ENCODE measurements at regions not wholly inside any gene's neighbourhood (a gene's known extent, or its start where the extent isn't known, plus 50 kb on each side); places are given as distances from the start of the nearest gene placed in this dataset.
A peak's percentile ranks its signal among the peaks of the same experiment; 100 is the strongest.

DNA sequence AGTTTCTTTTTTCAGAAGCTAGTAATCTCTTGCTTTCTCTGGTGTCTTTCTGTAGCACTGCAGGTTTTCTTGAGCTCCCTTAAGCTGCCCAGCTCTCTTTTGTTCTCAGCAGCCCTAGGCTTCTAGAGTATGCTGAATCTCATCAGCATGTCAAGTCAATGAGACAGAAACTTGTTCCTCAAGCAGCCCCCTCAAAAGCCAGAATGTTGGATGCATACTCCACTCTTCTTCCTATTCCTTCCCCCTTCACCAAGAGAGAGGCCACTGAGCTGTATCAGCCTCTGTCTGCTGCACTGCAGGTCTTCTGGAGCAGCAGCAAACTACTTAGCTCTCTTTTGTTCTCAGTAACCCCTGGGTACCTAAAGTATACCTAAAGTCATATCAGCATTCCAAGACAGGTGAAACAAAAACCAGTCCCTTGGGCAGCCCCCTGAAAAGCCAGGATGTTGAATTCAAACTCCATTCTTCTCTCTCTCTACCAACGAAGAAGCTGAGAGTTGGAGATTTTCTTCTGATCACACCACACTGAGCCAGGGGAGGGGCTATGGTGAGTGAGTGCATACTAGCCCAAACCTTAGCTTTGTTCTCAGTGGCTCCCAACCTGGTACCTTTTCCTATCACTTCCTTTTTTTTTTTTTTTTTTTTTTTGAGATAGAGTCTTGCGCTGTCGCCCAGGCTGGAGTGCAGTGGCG is 73.3 kb upstream of the WAC start (continued):
- TF ChIP-seq, protein P1, sequence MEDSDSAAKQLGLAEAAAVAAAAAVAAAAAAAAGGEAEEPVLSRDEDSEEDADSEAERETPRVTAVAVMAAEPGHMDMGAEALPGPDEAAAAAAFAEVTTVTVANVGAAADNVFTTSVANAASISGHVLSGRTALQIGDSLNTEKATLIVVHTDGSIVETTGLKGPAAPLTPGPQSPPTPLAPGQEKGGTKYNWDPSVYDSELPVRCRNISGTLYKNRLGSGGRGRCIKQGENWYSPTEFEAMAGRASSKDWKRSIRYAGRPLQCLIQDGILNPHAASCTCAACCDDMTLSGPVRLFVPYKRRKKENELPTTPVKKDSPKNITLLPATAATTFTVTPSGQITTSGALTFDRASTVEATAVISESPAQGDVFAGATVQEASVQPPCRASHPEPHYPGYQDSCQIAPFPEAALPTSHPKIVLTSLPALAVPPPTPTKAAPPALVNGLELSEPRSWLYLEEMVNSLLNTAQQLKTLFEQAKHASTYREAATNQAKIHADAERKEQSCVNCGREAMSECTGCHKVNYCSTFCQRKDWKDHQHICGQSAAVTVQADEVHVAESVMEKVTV (CRISPR knock-in tag; IDR thresholded peaks at IDR 0.05) = no peak
- TF ChIP-seq BCL6 (CRISPR knock-in tag; IDR thresholded peaks at IDR 0.05) (no peak), NFE2L1 (tag; IDR thresholded peaks at IDR 0.05; ENCODE audit: borderline replicate concordance, low read depth) (no peak), HMGXB4 (CRISPR knock-in tag; IDR thresholded peaks at IDR 0.05) (no peak), ZFPM2 (CRISPR knock-in tag; IDR thresholded peaks at IDR 0.05) (no peak)

DNA sequence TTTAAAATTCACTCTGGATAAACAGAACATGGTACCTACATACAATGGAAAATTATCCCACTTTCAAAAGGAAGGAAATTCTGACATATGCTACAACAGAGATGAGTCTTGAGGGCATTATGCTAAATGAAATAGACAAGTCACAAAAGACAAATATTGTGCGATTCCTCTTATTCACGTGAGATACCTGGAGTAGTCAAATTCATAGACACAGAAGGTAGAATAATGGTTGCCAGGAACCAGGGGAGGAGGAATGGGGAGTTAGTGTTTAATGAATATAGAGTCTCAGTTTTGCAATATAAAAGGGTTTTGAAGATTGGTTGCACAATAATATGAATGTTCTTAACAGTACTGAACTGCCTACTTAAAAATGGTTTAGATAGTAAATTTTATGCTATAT is 69.8 kb upstream of the WAC start:
- Histone ChIP-seq H3K9ac (ENCODE audit: insufficient read depth in 1 of 2, low read depth in 2 of 2, low read length in 2 of 2) (no peak overlapping the region), H3K79me2 (ENCODE audit: control insufficient read depth, insufficient read depth, low read length) (no peaks in the 10 kb centered on the region), H3K4me1 (replicated peaks in 1 of 2; ENCODE audit: control insufficient read depth in 2 of 2, insufficient read depth in 2 of 2, low read length in 2 of 2) (0 out of 5 replicates have a peak, but pooled peaks cover 0 to 2% of the 10 kb centered on the region in 2 experiments), H3K4me2 (ENCODE audit: insufficient read depth, low read length) (no peak overlapping the region), H3K36me3 (ENCODE audit: control insufficient read depth, insufficient read depth, low read length) (no peaks in the 10 kb centered on the region), H3K9me1 (ENCODE audit: control insufficient read depth, insufficient read depth, low read length) (no peaks in the 10 kb centered on the region), H3K27me3 (ENCODE audit: control insufficient read depth in 2 of 2, insufficient read depth in 2 of 2, low read length in 2 of 2) (peaks cover 7 to 8% of the 10 kb centered on the region in 2 experiments), H3K27ac (ENCODE audit: extremely low read depth, low read depth, low read length) (no peak overlapping the region), H3K4me3 (no peak overlapping the region), H4K20me1 (replicated peaks; ENCODE audit: control insufficient read depth, insufficient read depth, low read length) (no peaks in the 10 kb centered on the region), H2AFZ (ENCODE audit: low read depth, low read length) (no peak overlapping the region), H3K9me3 (replicated peaks; ENCODE audit: control insufficient read depth, insufficient read depth, low read depth, low read length) (no peaks in the 10 kb centered on the region)
- ATAC-seq = no peak
- intact Hi-C loops (cut with micrococcal nuclease) (no loop called here), in situ Hi-C loops (cut with MboI) (no loop called here)
- FAIRE-seq = no peak
- no TSS peak for BruUV-seq (replicated peaks)
- DNase-seq (ENCODE audit: extremely low read depth in 1 of 4, low spot score in 3 of 4) = no peak
- WGBS (ENCODE audit: insufficient coverage, low coverage, missing lambda C conversion rate) = 0% methylated on average over 2 of the region's 2 CpGs
- ChIA-PET POLR2A (no interaction called here), CTCF (ENCODE audit: low intra/inter-chr PET ratio) (no interaction called here)
- no peak for TF ChIP-seq CEBPG (CRISPR knock-in tag; IDR thresholded peaks at IDR 0.05)
- TF ChIP-seq CEBPG (tag; conservative IDR thresholded peaks at IDR 0.05 in 1 of 2, IDR thresholded peaks at IDR 0.05 in 1 of 2) = peak in 1 of 2 experiments; percentile 28; a peak in 1 of 4 replicates
- no peak for TF ChIP-seq POLR2AphosphoS5 (IDR thresholded peaks at IDR 0.05; ENCODE audit: control insufficient read depth, insufficient read depth, low read depth, low read length)
- peak; percentile 36; the same call in 1 of the 2 replicates for TF ChIP-seq CEBPB (tag; IDR thresholded peaks at IDR 0.05)
